Activated T-cell treated with anti-CD3 and anti-CD28 coated beads, Interleukin-2, amount 50 U/mL, for 1 hour (primary cell): ENCODE measurements at regions not wholly inside any gene's neighbourhood (a gene's known extent, or its start where the extent isn't known, plus 50 kb on each side); places are given as distances from the start of the nearest gene placed in this dataset.

ENCODE experiments used
- DNase-seq: peaks from one replicate; pipeline ENCODE4 v3.0.0-alpha.2; 2020

GRCh38 chr2:71803398-71803797 lies 344.3 kb downstream of the CYP26B1 start:
- no peak for DNase-seq

GRCh38 chr2:71802556-71802955 lies 345.1 kb downstream of the CYP26B1 start:
- DNase-seq = no peak

DNA sequence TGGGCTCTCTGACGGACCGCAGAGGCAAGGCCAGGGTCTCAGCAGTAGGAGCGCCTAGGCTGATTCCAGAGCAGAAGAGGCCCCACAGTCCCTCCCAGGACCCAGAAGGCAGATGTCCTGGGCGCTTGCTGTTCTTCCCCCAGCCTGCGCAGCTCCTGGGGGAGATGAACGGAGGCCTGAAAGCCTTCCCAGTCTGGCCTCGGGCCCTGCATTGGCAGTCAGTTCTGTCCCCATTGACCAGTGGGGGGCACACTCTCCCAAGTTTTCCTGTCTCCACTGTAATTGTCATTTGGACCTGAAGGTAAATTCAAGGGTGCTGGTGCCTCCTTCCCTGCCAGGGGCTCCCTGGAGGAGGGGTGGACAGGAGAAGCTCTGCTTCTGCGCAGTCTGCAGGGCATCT lies 345.7 kb downstream of the CYP26B1 start:
- no peak for DNase-seq

GRCh38 chr2:71801556-71801955 lies 346.1 kb downstream of the CYP26B1 start:
- no peak for DNase-seq

DNA sequence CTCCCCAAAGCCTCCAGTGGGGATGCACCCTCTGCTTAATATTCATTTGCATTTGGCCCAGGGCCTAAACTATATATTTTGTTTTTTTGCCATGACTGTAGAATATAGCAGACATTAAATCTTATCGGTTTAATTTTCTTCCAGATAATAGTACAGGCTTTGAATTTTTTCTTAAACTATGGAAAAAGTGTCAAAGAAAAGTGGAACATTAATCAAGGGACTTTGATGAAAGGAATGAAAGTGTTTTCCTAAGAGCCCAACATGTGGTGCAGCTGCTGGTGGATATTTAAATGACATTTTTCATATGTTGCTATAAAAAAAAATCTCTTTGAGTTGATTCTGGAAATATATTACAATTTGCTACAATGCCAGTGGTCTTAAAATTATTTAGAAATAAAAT lies 346.8 kb downstream of the CYP26B1 start:
- no peak for DNase-seq

DNA sequence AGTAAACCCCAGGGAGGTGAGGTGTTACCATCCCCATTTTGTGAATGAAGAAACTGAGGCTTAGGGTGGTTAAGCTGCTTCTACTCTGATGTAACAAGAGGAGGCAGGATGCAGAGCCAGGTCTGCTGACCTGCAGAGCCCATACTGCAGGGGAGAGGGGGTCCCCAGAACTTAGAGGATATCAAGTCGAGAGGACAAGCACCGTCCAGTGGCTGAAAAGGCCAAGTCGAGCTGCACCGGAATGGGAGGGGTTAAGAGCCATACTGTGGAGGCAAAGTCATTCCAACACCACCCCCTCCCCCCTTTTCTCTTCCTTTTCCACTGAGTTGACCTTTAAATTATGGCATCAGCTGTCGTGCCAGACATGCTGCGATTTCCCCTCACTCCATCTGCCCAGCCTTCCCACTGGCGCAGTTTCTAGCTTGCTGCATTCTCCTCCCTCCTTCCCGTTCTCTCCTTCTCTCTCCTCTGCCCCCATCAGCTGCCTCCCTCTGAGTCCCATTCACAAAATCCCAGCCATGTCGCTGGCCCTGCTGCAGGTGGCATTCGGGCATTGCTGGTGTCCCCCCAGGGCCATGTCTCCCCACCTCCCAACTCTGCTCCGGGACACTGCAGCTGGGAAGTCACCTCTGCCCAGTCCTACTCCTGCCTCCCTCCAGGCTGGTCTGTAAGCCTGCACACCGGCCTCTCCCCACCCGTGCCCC lies 346.9 kb downstream of the DYSF start:
- no peak for DNase-seq

DNA sequence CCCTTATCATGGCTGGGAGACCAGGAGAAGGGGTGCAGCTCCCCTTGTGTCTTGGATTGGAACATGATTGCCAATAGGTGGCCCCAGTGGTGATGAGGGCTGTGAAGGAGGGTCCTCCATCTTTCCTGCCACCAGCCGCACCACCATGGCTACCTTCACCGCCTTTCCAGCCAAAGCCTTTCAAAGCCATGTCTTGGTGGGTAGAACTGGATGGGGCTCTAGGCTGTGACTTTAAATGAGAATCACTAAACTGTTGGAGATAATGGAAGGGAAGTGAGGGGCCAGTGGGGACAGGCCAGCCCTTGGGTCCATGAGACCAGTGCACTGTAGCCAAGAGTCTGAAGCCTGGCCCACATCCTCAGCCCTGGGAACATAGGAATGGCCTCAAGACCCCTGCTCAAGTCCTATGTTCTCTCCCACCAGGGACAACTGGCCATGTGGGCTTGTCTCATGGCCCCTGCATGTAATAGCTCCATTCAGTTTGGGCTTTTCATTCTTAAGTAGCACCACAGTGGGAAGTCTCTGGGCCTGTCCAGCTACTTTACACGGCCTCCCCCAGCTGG lies 345.7 kb downstream of the DYSF start:
- no peak for DNase-seq

DNA sequence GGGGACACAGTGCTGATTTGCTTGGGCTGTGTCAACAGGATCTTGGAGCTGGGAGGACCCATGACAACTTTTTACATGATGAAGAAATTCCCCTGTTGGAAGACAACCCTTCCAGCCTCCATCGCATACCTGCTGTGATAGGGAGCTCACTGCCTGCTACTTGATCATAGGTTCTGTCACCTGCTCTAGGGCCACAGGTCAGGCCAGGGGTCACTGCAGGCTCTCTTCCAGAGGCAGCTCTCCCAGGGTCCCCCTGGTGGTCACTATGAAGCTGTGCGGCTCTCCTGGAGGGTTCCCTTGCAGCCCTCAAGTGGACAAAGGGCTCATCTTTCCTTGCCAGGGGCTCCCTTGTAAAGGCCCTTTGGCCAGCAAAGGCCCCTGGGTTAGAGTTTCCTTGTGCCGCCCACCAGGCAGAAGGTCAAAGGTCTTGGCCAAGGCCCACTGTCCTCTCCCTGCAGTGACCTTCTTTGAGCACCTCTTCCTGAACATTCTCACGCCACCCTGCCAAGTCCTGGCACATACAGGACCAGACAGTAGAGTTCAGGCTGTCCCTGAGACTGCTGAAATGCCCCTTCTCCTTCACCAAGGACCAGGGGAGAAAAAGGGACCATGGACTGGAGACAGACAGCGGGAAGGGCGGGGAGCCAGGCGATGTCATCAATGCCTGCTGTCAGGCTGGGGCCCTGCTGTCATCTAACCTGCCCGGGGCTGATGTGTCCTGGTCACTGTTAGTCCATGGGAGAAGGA lies 345.1 kb downstream of the DYSF start:
- DNase-seq = no peak

DNA sequence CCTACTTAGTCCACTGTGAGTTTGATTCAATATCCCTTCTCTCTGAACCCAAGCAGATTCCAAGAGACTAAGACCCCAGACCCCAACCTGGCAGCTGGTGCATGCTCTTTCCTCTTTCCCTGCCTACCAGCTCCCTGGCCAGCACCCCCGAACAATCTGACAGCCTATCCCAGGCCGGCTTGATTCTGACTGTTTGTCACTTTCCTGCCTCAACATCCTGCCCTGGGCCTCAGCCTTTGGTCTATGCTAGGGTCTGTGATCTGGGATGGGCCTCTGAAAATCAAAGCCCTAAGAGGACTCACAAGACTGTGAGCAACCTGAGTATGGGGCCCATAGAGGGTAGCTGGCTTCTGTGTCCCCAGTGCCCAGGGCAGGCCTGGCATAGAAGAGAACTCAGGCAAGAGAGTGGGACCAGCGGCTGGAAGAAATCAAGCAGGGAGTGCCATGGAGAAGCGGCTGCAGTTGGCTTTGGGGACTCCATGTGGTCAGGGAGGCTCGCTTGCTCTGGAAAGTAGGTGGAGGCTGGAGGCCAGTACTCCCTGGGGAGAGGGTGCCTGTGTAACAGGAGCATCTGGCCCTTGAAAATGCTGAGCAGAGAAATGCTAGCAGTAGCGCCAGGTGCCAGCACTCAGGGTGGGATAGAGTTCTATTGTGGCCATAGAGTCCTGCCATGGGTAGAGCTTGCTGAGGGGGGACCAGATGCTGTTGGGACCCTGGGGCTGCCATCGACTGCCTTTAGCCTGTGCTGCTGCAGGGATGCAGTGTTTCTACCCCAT lies 343.9 kb downstream of the DYSF start:
- no peak for DNase-seq

DNA sequence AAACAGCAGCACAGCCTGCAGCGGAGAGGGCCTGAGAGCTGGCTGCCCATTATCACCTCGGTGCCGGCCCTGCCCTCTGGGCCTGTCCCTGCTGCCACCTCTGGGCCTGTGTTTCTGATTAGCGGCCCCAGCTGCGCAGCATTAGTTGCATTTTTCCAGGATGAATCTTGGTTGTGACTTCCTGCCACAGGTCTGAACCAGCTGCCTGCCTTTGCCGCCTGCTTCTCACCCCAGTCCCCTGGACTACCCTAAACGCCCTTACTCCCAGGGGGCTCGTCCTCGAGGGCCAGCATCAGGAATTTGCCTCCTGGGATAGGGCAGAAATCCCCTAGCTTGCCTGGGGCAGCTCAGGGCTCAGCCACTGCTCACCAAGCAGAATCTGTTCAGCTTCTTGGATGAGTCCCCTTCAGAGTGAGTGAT lies 342.8 kb downstream of the DYSF start:
- no peak for DNase-seq

- no peak for DNase-seq
These were observed 342.1 kb downstream of the DYSF start for GRCh38 chr2:71795486-71795885.

DNA sequence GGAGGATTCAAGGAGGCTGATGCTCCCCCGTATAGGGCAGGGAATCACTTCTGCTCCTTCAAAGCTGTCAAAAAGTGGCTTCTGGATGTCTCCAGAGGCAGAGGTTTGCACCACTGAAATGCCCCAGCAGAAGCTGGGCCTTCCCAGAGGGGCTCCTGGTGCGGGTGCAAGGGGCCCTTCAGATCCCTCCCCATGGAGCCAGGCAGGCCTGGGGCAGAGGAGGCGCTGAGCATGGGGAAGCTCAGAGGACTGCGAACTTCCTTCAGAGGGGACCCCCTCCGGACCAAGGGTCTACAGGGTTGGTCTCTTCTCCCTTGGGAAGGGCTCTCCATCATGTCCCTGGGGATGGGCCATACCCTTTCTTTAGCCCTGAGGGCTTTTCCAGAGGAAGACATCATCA lies 341.2 kb downstream of the DYSF start:
- DNase-seq = no peak

GRCh38 chr2:71793926-71794325 lies 340.6 kb downstream of the DYSF start:
- DNase-seq = no peak

GRCh38 chr2:71792926-71793761 lies 339.8 kb downstream of the DYSF start:
- no peak for DNase-seq

GRCh38 chr2:71791501-71792135 lies 338.3 kb downstream of the DYSF start:
- DNase-seq = no peak

GRCh38 chr2:71791061-71791450 lies 337.7 kb downstream of the DYSF start:
- no peak for DNase-seq

GRCh38 chr2:71790226-71791060 lies 337.1 kb downstream of the DYSF start:
- no peak for DNase-seq

- no peak for DNase-seq
These were observed 336.3 kb downstream of the DYSF start for GRCh38 chr2:71789556-71790204.

DNA sequence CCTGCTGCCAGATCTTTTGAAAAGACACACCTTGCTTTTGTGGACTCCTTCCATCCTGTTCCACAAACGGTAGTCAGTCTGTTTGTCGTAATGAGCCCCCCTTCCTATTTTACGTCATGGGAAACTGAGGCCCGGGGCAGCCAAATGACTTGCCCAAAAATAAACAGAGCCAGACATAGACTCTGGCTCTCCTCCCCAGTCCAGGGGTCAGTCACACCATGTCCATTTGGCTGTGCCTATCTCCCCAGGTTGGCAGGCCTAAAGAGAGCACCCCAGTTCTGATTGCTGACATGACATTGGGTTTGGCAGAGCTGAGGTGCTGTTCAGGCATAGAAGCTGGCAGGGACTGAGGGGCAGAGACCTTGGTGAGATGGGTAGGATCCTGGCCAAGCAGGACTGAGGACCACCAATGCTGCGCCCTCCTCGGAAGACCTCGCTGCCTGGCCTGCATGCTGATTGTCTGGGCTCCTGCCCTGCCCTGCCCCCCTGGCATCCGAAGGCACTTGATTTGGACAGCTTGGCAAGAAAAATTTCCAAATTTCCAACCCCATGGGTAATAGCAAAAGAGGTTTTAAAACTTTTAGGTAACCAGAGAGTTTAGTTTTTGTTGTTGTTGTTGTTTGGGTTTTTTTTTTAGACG lies 335.4 kb downstream of the DYSF start:
- DNase-seq = no peak

GRCh38 chr2:71788186-71788525 lies 334.8 kb downstream of the DYSF start:
- DNase-seq = no peak
